Astrocyte of the hippocampus (primary cell): ENCODE measurements at regions not wholly inside any gene's neighbourhood (a gene's known extent, or its start where the extent isn't known, plus 50 kb on each side); places are given as distances from the start of the nearest gene placed in this dataset.
"Not testable (repeated sequence)": the region's sequence is repeated elsewhere in the genome, so short reads cannot be mapped to it uniquely, and the experiment has no call there.

Source experiments
- DNase-seq: peaks from one replicate; pipeline ENCODE4 v3.0.0; 2011; ENCODE audit warnings: low read depth, low spot score

- no peak for DNase-seq
These were observed 198.1 kb downstream of the SLC38A4 start for GRCh38 chr12:46627686-46628085.

GRCh38 chr12:46619474-46619873, 206.3 kb downstream of the SLC38A4 start:
- not testable (repeated sequence) for DNase-seq

DNA sequence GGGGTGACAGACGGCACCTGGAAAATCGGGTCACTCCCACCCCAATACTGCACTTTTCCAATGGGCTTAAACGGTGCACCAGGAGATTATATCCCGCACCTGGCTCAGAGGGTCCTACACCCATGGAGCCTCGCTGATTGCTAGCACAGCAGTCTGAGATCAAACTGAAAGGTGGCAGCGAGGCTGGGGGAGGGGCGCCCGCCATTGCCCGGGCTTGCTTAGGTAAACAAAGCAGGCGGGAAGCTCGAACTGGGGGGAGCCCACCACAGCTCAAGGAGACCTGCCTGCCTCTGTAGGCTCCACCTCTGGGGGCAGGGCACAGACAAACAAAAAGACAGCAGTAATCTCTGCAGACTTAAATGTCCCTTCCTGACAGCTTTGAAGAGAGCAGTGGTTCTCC, 208.1 kb downstream of the SLC38A4 start:
- not testable (repeated sequence) for DNase-seq

DNA sequence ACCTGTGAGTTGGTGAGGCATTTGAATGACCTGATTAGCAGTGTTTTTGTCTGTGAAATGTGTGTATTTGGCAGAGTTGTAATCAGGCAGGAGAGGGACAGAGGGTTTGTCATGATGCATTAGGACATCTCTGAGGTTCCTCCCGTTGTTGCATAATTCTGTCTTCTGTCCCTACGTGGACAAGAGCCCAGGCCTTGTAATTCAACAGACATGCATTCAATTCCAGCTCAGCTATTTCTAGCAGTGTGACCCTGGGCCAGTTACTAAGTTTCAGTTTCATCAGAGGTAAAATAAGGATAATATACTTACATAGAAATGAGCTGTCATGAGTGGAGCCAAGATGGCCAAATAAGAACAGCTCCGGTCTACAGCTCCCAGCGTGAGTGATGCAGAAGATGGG, 208.6 kb downstream of the SLC38A4 start:
- no peak for DNase-seq

- DNase-seq: no peak
These were observed 215.0 kb downstream of the SLC38A4 start for GRCh38 chr12:46610754-46611153.

DNA sequence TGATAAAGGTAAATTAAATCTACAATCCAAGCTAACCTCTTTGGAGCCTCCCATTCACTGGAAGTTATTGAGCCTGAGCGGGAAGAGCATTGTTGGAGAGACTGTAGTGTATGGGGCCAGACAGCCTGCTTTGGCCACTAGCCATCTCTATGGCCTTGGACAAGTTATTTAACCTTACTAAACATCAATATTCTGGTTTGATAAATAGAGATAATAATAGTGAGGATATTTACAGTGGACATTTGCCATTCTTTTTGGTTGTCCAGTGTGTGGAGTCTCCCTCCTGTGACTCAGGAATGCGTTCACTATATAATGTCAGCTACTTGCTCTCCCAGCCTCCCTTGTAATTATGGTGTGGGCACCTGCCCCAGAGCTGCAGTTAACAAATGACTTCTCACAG, 216.1 kb downstream of the SLC38A4 start:
- no peak for DNase-seq

DNA sequence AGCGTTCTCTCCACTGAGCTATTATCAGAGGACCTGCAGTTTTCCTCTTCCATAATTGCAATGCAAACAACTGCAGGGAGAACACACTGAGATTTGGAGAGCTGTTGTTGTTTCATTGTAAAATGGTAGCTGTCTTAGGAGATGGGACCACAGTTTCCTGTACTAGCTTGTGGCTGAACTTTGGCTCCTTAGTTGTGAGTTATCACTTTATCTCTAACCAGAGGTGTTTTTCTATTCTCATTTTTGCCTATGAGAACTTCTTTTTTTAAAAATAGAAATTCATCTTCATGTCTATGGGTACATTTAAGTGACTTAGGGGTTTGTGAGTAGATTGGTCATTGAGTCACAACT, 216.5 kb downstream of the SLC38A4 start:
- DNase-seq: no peak

- DNase-seq: peak; percentile 72
These were observed 217.1 kb downstream of the SLC38A4 start for GRCh38 chr12:46608431-46609272.

GRCh38 chr12:46604684-46605083, 221.1 kb downstream of the SLC38A4 start:
- DNase-seq: no peak

DNA sequence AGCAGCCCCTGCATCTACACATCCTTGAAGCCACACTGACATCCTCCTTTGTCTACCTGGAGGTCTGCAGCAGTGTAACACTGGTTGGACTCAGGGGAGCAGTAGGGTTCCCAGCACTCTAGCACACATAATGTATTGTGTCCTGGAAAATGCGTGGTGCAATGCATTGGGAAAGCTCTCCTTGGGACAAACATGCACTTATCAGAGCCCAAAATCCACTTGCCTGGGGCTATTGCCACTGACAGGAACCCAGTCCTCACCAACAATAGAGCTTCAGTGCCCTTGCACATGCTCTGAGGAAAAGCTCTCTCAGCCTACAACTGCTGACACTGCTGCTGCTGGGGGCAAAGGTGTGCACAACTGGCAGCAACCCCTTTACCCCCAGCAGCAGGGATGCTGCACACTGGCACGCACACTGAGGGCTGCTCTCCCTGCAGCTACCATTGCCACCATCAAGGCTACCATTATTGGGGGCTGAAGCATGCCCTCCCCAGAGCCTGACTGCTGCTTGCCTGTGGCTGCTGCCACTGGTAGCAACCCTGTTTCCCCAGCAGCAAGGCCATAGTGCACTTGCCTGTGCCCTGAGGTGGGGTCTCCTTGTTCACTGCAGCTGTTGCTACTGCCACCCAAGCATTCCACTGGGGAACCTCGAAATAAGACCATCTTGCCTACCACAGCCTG, 221.9 kb downstream of the SLC38A4 start:
- no peak for DNase-seq

DNA sequence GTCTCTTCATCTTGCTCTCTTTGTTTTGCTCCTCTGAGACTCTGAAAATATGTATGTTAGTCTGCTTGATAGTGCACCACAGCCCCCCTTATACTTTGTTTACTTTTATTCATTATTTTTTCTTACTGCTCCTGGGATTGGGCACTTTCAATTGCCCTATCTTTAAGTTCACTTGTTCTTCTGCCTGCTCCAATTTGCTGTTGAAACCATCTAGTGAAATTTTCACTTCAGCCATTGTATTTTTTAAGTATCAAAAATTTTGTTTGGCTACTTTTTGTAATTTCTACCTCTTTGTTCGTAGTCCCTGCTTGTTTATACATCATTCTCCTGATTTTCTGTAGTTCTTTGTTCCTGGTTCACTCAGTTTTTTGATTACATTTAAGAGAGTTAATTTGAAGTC, 223.3 kb downstream of the SLC38A4 start:
- no peak for DNase-seq

DNA sequence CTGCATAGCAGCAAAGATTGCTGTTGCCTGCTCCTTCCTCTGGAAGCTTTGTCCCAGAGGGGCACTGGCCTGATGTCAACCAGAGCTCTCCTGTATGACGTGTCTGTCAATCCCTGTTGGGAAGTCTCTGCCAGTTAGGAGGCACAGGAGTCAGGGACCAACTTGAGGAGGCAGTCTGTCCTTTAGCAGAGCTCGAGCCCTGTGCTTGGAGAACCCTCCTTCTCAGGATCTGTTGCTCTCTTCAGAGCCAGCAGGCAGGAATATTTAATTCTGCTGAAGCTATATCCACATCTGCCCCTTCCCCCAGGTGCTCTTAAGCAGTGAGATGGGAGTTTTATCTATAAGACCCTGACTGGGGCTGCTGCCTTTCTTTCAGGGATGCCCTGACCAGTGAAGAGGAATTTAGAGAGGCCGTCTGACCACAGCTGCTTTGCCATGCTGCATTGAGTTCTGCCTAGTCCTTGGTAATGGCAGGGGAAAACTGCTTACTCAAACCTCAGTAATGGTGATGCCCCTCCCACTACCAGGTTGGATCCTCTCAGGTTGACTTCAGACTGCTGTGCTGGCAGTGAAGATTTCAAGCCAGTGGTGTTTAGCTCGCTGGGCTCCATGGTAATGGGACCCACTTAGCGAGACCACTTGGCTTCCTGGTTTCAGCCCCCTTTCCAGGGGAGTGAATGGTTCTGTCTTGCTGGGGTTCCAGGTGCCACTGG, 218.6 kb upstream of the SLC38A2 start:
- no peak for DNase-seq

- DNase-seq: peak; percentile 46
These were observed 213.5 kb upstream of the SLC38A2 start for GRCh38 chr12:46585854-46586621.

DNA sequence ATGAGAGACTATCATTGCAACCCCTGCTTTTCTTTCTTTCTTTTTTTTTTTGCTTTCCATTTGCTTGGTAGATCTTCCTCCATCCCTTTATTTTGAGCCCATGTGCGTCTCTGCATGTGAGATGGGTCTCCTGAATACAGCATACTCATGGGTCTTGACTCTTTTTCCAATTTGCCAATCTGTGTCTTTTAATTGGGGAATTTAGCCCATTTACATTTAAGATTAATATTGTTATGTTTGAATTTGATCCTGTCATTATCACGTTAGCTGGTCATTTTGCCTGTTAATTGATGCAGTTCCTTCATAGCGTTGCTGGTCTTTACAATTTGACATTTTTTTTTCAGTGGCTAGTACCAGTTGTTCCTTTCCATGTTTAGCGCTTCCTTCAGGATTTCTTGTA, 211.5 kb upstream of the SLC38A2 start:
- DNase-seq: not testable (repeated sequence)

- not testable (repeated sequence) for DNase-seq
These were observed 209.4 kb upstream of the SLC38A2 start for GRCh38 chr12:46581990-46582389.

- no peak for DNase-seq
These were observed 207.9 kb upstream of the SLC38A2 start for GRCh38 chr12:46580445-46580844.

GRCh38 chr12:46579474-46579873, 206.9 kb upstream of the SLC38A2 start:
- no peak for DNase-seq

DNA sequence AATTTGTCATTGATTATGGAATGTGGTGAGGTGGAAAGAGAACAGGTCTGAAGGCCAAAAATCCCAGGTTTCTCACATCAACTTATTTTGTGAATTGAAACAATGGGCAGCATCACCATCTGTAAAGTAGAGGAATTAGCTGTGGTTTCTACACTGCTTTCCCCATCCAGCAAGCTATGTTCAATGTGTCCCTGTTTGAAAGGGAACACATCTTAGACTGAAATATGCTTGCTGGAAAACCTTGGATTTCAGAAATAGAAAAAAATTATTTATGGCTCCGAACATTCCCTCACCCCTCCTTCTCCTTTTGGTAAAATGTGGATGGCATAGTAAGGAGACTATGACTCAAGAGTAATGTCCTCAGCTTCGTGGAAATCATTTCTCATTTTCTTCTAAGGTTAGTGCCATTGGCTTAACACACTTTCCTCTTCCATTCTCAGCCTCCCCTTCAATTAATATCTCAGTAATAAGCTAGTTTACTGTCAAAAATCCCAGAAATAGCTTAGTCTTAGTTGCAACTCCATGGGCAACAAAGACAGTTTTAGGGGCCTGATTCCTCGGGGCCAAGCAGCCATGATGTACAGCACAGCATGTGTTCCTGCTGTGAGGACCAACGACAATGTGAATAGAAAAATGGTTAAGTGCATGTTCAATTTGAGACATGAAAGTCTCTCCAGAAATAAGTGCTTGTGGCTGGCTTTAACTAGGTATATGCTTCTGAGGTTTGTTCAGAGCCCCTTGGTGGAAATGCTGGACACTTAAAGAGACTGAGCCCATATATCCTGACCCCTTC, 205.8 kb upstream of the SLC38A2 start:
- DNase-seq: no peak

DNA sequence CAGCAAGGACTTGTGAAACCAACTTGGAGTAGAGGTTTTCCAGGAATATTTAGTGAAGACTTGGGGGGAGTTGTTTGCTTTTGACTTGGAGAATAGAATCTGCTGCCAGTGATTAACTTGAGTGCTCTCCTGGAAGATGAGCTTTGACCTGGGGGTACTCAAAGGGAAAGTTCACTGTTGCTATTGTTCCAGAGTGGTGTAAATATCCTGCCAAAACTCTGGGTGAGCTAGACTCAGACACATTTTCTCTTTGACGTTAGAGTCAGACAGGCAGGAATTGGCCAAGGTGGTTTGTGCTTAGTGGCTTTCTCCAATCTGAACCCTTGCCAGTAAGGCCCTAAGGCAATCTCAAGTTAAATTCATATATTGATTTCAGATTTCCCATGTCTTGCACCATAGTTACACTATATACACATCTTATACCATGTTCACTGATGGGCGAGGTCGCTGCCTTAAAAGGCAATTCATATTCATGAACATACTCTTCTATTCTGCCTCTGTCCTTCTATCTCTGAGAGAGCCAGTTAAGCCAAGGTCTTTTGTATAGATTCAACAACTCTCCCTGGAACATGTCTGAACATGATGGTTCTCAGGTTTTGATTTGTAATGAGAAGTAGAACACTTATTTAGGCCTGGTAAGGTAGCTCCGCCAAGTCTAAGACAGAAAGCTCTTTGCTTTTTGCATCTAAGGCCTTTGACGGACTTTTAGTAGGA, 204.6 kb upstream of the SLC38A2 start:
- no peak for DNase-seq

- no peak for DNase-seq
These were observed 202.3 kb upstream of the SLC38A2 start for GRCh38 chr12:46574847-46575246.

GRCh38 chr12:46573347-46573658, 200.7 kb upstream of the SLC38A2 start:
- DNase-seq: no peak
